ENCODE measurements at regions not wholly inside any gene's neighbourhood (a gene's known extent, or its start where the extent isn't known, plus 50 kb on each side); places are given as distances from the start of the nearest gene placed in this dataset.
"Not testable (repeated sequence)": the region's sequence is repeated elsewhere in the genome, so short reads cannot be mapped to it uniquely, and the experiment has no call there.

- ATAC-seq: peak; percentile 57
These were observed 223.9 kb downstream of the BCL2L11 start for GRCh38 chr2:111344590-111344989.

- ATAC-seq: not testable (repeated sequence)
These were observed 224.7 kb downstream of the BCL2L11 start for GRCh38 chr2:111345439-111345838.

- peak; percentile 82 for ATAC-seq
These were observed 225.6 kb downstream of the BCL2L11 start for GRCh38 chr2:111346018-111346930.

- ATAC-seq: peak; percentile 32
These were observed 227.0 kb downstream of the BCL2L11 start for GRCh38 chr2:111347695-111348094.

- ATAC-seq: not testable (repeated sequence)
These were observed 227.6 kb downstream of the BCL2L11 start for GRCh38 chr2:111348316-111348715.

GRCh38 chr2:111355022-111355817, 234.5 kb downstream of the BCL2L11 start:
- ATAC-seq: peak; percentile 6

GRCh38 chr2:111355823-111356511, 235.3 kb downstream of the BCL2L11 start:
- ATAC-seq: peak; percentile 55

GRCh38 chr2:111356512-111357031, 235.9 kb downstream of the BCL2L11 start:
- peak; percentile 96 for ATAC-seq

GRCh38 chr2:111365986-111366640, 245.4 kb downstream of the BCL2L11 start:
- ATAC-seq: not testable (repeated sequence)

- ATAC-seq: not testable (repeated sequence)
These were observed 245.9 kb downstream of the BCL2L11 start for GRCh38 chr2:111366641-111367029.

GRCh38 chr2:111367080-111367479, 246.4 kb downstream of the BCL2L11 start:
- not testable (repeated sequence) for ATAC-seq

GRCh38 chr2:111367871-111368270, 247.2 kb downstream of the BCL2L11 start:
- ATAC-seq: peak; percentile 70

- ATAC-seq: peak; percentile 68
These were observed 247.6 kb downstream of the BCL2L11 start for GRCh38 chr2:111368288-111368687.

GRCh38 chr2:111373060-111373459, 252.3 kb downstream of the BCL2L11 start:
- ATAC-seq: not testable (repeated sequence)

GRCh38 chr2:111373989-111374388, 253.3 kb downstream of the BCL2L11 start:
- not testable (repeated sequence) for ATAC-seq

GRCh38 chr2:111374734-111375133, 254.0 kb downstream of the BCL2L11 start:
- ATAC-seq: not testable (repeated sequence)

- ATAC-seq: not testable (repeated sequence)
These were observed 254.7 kb downstream of the BCL2L11 start for GRCh38 chr2:111375320-111375883.

- ATAC-seq: not testable (repeated sequence)
These were observed 255.7 kb downstream of the BCL2L11 start for GRCh38 chr2:111376272-111376970.

GRCh38 chr2:111376971-111377352, 256.2 kb downstream of the BCL2L11 start:
- peak; percentile 18; the same call in 2 of the 3 replicates for ATAC-seq

GRCh38 chr2:111377386-111377959, 256.8 kb downstream of the BCL2L11 start:
- peak; percentile 12; the same call in 2 of the 3 replicates for ATAC-seq

- ATAC-seq: not testable (repeated sequence)
These were observed 257.6 kb downstream of the BCL2L11 start for GRCh38 chr2:111378348-111378747.

Measured in SK-N-SH treated with all-trans-retinoic acid at 6 μM for 48 hours (cell line).